GM19467 (cell line): ENCODE measurements at regions not wholly inside any gene's neighbourhood (a gene's known extent, or its start where the extent isn't known, plus 50 kb on each side); places are given as distances from the start of the nearest gene placed in this dataset.

Source experiments
- ATAC-seq: cut with Tn5 transposase; IDR thresholded peaks from one replicate; pipeline ENCODE4 v1.9.1; 2021; ENCODE audit warnings: mild to moderate bottlenecking, moderate library complexity; ENCODE audit not compliant: unreplicated experiment

DNA sequence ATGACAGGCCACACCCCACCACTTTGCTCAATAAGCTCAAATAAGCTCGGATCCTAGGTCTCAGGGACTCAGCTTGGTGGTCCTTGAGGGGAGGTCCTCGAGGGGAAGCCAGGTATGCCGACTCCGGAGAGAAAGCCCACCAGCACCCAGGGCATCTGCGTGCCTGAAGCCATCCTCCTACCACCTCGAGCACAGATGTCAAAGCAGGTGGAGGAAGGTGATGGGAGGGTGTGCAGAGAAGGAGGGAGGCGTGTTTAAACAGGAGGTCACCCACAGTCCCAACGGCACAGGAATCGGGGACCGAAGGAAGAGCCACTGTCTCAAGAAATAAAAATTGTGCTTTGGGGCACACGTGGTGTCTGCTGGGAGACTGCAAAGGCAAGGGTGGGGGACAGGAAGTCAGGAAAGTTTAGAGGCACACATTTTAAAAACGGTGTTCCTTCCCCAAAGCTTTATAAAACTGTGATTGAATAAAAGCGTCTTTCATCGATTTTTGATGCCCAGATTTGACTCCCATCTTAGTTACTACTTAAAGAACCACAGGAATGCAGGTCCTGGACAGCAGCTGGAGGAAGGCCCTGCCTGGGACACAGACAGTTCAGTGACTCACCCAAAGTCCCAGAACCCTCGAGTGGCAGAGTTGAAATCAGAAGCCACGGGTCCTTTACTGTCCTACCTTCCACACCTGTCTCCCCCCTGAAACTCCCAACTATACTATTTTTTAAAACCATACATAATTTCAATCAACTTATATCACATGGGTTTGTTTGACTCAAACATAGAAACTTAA, 221.0 kb upstream of the PDE10A start:
- no peak for ATAC-seq

DNA sequence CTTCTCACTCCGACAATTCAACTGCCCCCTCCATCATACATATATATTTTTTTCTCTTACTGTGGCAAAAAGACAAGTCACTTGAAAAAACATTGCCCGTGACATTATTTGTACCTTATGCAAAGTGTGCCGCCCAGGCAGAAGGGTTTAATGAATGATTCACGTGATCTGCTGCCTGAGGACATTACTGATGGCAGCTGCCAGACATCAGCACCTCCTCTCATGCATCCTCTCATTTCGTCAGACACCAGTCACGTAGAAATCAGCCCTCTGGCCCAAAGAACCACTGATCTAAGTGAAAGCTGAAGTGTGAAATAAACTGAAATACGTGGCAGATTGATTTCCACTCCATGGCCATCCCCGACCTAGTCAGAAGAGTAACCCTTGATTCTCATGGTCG, 218.8 kb upstream of the PDE10A start:
- ATAC-seq: no peak

DNA sequence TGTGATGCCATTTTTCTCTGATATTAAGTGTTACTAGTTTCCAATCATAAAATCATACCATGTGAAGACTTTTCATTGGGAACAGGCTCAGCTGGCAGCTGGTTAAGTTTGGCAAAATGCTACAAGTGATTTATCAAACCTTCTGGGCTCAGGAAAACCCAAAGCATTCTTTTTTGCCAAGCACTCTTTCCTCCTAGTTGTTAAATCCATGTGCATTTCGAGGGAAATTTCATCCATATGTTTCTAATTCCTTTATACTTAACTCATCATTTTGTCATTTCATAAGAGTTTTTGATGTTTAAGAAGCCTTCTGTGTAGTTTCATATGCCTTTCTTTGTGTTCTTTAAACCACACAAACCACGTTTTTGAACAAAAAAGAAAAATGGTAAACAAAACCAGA, 217.6 kb upstream of the PDE10A start:
- ATAC-seq: no peak

DNA sequence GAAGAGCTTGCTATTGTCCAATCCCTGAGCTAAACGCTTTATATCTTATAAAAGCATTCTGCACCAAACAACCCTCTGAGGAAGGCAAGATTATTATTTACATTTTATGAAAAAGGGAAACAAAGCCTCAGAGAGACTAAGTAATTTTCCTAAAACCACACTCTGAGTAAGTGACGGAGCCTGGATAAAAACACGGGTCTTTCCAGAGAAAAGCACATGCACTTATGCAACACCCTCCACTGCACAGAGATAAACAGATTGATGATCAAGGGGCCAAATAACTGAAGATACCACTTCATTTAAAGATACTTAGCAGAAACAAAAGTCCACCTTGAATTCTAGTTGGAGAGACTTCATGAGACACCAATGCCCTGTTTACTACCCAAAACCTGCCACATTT, 214.7 kb upstream of the PDE10A start:
- ATAC-seq: no peak

DNA sequence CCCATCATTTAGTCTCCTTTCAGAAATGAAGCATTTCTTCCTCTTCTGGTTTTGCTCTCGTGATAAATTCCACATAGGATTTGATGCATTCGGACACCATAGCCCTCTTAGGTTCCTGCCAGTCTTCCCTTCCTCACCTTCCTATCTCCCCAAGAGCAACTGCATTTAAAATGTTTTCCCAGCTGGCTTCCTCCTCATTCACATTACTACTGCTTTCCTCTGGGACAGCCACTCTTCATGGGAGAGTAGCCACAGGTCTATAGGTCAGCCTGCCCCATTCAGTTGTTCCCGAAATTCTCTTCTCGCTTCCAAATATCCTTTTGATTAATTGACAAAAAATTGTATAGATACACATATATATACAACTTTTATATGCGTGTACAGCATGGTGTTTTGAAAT, 214.2 kb upstream of the PDE10A start:
- no peak for ATAC-seq

DNA sequence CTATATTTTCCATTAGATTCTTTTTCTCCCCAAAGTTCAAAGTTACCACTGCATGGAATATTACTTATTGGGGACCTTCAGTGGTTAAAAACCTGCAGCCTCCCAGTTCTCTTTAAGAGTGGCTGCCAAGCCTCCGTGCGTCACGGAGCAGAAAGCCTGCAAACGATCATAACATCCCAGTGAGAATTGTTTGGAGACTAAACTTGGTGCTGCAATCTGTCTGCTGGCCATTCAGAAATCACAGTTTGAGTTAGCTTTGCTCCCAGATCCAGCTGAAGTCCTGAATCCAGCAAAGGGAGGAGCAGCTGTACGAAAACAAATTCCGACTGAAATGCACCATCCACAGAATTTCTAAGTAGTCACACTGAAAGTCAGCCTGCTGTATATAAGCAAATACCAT, 213.5 kb upstream of the PDE10A start:
- no peak for ATAC-seq

DNA sequence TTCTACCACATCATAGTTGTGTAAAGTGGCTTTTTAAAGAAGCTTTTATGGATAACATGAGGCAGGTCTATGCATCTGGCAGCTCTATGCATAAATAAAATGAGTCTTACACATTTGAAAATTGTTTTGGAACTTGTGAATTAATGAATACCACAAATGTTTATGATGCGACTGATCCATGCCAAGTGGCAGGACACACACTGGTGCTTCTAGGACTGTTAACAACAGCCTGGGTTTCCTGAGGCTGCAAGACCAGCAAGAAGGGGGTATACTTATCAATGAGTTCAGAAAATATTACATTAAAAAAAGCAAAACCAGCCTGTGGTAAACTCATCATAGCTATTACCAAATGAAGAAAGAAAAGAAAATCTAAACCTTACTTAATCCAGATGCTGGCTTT, 212.9 kb upstream of the PDE10A start:
- ATAC-seq: no peak

DNA sequence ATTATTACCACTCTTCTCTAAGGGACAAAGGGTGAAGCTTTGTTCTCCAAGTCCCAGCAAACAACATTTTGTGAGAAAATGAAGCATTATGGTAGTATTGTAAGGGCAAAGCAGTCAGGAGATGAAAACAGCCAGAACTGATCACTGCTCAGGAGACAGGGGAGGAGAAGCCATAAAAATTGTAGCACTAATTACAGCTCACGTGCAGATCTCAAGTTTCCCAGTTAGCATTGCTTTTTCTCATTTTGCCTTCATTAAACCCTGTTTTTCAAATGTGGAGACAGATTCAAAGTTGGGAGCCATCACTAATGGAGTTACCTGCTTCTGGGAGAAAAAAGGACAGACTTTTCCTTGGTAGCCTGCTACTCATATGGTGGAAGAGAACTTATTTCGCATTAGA, 210.9 kb upstream of the PDE10A start:
- no peak for ATAC-seq

DNA sequence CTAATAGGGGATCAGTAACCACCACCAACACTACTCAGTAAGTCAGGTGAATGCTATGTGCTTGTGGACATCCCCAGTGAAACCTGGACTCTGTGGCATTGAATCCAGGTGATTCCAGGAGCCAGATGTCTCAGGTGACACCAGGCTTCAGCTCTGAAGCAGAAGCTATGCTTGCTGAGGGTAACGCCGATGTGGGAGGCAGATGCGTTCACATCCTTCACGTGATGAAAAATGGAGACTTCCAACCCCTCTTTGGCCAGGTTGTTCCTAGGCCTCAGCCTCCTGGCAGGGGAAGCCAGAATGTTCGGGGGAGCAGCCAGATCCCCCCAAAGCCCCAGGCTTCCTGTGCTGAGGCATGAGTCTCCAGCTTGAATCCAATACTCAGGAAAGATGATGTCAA, 209.8 kb upstream of the PDE10A start:
- ATAC-seq: no peak

DNA sequence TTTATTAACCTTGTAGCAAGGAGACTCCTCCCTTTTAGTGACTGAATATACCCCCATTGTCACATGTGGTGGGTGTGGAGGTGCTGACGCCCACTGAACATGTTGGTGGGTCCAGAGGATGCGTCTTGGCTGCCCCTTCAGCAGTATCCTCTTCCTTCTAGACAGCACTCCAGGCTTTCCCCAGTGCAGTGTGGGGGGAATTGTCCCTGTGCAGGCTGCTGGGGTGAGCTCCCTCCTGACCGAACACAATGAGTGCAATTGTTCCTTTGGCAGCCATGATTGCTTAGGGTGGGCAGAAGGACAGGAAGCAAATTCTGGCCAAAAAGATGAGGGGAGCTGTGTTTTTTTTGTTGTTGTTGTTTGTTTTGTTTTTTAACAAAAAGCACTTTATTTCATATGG, 209.3 kb upstream of the PDE10A start:
- no peak for ATAC-seq

DNA sequence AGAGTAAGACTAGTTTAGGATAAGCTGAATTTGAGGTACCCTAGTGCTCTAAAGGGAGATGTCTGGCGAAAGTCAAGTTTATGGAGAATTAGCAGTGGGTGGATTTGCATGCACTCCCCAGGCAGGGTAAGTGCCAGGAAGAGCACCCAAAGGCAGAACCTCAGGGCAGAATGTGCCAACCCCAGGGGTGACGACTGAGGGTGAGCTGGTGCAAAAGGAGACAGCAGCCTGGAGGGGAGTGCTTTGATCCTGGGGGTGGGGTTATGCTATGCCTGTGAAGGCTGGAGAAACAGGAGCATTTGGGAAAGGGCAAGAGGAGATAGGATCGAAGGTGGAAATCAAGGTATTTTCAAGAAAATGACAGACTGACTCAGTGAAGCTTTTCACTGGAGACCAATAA, 208.5 kb upstream of the PDE10A start:
- no peak for ATAC-seq

DNA sequence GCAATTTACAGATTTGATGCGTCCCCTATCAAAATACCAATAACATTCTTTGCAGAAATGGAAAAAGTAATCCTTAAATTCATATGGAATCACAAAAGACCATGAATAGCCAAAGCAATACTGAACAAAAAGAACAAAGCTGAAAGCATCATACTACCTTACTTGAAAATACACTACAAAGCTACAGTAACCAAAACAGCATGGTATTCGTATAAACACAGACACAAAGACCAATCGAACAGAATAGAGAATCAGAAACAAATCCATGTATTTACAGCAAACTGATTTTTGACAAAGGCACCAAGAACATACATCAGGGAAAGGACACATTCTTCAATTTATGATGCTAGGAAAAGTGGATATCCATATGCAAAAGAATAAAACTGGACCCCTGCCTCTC, 206.5 kb upstream of the PDE10A start:
- ATAC-seq: no peak

DNA sequence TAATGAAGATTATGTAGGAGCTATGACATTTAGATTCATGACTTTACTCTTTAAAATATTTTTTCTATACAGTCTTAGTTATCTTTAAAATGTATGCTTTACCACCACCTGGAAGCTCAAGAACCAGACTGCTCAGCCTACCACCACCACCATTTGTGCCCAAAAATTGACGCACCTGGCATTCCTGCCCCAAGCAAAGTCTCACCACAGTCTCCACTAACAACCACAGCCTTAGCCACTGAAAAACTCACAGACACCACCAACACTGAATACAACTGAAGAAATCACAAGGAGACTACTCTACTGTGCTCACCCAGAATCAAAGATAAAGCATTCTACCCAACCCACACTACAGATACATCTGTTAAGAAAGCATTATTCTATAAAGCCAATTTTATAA, 201.9 kb upstream of the PDE10A start:
- no peak for ATAC-seq

DNA sequence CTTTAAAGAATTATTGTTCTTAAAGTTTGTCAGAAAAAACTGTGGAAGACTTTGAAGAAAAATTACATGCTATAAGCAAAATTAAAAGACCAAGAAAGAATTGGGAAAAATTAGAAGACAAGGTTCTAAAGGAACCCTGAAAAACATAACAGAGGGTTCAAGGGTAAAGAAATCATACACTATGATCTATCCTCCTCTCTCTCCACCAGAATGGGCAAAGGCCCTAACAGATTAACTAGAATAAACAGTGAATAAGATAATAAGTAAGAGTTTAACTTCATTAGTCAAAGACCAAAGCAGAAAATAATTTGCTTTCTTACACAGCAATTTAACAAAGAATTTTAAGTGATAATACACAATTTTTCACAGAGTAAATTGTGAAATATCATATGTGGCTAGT, 201.2 kb upstream of the PDE10A start:
- ATAC-seq: no peak

DNA sequence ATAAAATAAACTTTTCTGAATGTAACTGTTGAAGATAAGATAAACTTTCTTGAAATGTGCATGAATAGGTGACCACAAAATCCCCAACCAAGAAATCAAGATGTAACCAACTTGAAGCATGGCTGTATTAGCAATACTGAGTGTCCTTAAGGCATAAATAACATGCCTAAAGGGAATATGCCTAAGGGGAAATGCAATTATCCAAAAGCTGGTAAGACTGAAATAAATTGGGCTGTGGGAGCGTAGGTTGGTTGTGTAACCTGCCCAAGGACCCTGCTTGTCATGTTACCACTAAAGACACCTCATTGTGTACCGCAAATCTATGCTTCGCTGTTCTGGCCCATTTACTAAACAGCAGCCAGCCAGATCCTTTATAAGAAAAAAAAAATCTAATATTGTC, 200.8 kb upstream of the PDE10A start:
- ATAC-seq: no peak

DNA sequence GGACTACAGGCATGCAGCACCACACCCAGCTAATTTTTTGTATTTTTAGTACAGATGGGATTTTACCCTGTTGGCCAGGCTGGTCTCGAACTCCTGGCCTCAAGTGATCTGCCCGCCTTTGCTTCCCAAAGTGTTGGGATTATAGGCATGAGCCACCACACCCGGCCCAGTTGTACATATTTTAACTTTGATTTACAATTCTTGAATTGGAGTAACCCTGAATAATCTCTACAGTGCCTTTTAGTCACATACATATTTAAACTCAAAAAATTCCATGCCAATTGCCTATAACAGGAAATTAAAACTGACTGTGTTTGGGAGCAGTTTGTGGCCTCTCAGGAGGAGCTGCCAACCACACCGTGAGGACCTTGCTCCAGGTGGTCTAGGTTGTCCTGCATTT, 199.8 kb upstream of the PDE10A start:
- no peak for ATAC-seq

DNA sequence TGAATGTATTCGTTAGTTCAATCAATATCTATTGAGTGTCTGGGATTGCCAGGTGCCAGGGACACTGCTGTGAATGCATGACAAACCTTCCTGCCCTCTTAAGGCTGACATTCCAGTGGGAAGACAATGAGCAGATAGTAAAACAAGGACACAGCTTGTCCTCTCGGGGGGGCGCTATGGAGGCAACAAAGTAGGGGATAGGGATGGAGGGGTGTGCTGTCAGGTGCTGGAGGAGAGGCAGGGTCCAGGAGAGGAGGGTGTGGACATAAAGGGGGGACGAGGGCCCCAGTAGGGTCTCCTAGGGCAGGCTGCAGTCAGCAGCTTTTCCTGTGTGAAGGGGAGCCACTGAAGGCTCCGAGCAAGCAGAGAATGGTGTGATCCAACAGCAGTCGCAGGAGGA, 198.2 kb upstream of the PDE10A start:
- ATAC-seq: no peak

DNA sequence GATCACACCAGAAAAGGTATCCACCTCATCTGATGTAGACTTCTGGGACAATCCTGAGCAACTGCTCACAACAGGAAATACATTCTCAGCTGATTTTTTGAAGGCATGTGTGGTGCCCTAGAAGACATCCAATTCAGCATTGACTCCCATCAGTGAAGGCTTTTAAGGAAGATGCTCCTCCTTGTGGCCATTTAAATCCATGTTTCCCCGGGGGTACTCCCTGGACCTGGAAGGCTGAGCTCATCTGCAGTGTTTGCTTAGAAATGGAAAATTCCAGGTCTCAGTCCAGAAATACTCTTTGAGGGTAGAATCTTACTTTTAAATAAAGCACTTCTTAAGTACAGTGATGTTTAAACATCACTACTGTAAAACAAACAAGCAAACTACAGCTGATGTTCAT, 195.5 kb upstream of the PDE10A start:
- no peak for ATAC-seq

DNA sequence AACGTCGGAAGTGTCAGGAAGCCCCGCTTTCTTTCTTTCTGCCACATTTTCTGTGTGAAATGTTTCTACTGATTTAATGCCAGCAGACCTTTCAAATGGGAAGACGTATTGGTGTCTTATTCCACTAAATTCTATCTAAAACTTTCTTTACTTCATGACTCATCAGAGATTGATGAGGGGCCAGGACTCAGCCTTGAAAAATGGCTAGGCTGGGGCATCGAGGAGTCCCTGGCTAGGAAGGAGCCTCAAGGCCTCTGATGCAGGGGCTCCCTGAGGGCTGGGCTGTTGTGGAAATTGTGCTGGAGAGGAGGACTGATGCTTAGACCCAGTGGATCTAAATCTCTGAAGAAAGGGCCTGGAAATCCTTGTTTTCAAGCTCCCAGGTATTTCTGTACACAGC, 192.8 kb upstream of the PDE10A start:
- ATAC-seq: no peak

DNA sequence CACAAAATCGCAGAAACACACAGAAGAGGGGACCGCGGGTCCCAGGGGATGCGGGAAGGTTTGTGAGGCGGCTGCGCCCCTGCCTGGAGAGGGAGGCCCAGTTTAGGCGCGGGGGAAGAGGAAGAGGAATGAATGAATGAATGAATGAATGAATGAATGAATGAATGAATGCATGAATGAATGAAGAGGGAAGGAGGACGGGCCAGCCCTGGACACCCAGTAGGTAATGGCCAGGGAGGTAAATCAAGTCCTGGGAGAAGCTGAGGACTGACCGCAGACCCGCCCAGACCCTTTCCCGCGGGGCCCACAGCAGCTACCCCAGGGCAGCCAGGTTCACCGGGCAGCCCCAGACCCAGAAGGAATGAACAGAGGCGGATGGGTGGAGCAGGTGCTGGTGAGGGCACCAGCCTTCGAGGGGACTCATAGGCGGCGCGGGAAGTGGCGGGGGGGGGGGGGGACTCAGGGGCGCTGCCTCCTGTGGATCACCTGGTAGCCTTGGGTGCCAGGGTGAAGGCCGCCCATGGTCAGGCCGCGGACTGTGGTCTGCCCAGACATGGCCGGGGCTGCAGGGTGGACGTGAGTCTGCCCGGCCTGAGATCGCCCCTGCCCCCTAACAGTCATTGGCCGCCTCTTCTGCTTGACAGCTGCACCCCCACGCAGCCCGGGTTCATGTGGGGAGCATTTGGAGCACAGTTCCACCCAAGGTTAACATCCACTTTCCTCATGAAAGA, 192.0 kb upstream of the PDE10A start:
- ATAC-seq: no peak

DNA sequence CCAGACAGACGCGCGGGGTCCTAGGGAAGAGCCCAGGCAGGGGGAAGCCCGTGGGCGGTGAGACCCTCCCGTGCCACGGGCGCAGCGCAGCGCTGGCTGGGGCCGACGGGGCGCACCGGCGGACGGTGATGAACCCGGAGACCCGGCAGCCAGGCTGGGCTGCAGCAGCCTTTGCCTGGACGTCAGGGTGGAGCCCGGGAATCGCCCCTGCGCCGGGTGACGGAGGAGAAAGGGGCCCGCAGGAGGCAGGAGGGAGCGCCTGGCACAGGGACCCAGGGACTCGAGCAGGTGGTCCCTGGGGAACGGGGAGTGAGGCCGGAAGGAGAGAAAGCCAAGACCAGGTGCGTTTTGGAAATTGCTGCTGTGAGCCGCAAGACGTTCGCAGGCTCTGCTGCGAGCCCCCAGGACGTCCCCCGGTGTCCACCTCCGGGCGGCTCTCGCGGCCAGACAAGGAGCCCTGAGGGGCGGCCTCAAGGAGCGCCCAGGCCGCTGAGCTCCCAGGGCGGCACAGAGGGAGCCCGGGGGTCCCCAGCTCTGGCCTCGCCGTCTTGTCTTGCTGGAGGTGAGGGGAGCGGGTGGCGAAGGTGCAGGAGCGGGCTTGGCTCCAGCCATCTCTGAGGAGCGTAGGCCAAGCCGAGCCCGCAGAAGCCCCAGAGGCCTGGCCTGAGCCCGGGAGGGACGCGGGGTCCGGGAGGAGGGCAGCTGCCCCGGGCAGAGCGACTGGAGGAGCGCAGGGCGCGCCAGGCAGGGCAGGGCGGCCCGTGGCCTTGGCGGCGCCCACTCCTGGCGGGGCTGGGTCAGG, 191.2 kb upstream of the PDE10A start:
- no peak for ATAC-seq

DNA sequence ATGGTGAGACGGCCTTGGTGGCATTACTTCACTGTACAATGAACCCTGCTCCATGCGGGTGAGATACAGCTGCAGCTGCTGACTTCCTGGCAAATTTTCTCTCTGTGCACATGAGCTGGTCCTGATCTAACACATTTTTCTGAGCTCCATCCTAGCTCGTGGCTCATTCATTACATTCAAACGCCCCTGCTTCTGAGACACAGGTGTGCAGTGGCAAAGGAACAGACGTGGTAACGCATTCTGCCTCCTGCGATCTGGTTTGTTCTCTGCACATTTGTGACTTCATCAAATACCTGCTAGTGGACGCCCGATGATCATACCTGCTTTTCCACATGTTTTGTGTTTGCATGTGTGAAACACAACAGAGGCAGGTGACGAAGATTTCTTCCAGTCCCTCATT, 189.6 kb upstream of the PDE10A start:
- ATAC-seq: no peak
